GM12864 (cell line): ENCODE measurements at regions not wholly inside any gene's neighbourhood (a gene's known extent, or its start where the extent isn't known, plus 50 kb on each side); places are given as distances from the start of the nearest gene placed in this dataset.

Experiments used
- DNase-seq: peaks from one replicate; pipeline ENCODE4 v3.0.0-alpha.2; 2011; ENCODE audit warnings: low read depth
- H3K4me3 ChIP-seq: 2 replicates; pipeline ENCODE4 v1.5.1; 2011; ENCODE audit warnings: mild to moderate bottlenecking, low read depth, low read length, control low read depth
- TF ChIP-seq, protein P1 (sequence below): IDR thresholded peaks from 2 replicates; pipeline ENCODE4 v1.5.1; 2011; ENCODE audit warnings: low read depth, mild to moderate bottlenecking, moderate library complexity, low read length, control low read depth, inconsistent platforms; ENCODE audit errors: missing control alignments

- TF ChIP-seq, protein P1, sequence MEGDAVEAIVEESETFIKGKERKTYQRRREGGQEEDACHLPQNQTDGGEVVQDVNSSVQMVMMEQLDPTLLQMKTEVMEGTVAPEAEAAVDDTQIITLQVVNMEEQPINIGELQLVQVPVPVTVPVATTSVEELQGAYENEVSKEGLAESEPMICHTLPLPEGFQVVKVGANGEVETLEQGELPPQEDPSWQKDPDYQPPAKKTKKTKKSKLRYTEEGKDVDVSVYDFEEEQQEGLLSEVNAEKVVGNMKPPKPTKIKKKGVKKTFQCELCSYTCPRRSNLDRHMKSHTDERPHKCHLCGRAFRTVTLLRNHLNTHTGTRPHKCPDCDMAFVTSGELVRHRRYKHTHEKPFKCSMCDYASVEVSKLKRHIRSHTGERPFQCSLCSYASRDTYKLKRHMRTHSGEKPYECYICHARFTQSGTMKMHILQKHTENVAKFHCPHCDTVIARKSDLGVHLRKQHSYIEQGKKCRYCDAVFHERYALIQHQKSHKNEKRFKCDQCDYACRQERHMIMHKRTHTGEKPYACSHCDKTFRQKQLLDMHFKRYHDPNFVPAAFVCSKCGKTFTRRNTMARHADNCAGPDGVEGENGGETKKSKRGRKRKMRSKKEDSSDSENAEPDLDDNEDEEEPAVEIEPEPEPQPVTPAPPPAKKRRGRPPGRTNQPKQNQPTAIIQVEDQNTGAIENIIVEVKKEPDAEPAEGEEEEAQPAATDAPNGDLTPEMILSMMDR, result no peak
- DNase-seq, result no peak
- no peak overlapping the region for H3K4me3 ChIP-seq
Measured at GRCh38 chr20:40205971-40206370, 483.1 kb downstream of the MAFB start.

DNA sequence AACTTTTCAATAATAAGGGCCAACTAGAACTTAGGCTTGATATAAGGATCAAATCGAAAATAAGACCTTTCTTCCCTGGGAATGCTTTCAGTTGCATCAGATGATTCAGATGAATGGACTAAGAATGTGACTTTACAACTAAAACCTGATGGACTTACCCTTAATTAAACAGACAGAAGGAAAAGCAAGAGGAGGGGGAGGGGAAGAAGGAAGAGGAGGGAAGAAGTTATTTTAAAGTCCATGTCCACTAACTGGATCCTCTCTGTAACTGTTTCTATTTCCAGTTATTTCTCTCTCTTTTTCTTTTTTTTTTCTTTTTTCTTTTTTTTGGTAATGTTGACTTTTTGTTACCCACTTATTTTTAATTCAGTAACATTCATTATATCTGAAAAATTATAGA is 486.0 kb downstream of the MAFB start:
- H3K4me3 ChIP-seq, result no peak overlapping the region
- no peak for DNase-seq
- TF ChIP-seq, protein P1, result no peak

DNA sequence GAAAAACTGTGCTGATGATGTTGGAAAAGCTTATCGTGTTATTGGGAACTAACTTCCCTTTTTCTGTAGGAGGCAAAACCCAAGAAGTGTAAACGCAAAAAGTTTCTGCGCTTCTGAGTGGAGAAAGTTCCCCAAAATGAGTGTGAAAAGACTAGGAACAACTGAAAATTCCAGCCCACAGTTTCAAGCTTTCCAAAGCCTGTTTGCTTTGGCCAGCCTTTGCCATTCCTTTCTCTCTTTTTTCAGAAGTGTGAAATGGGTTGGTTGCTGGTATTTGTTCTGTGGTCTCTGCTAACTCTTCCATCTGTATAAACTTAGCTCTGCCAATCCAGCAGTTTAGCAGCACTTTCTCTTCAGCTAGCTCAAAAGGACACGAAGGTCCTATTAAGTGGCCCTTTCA is 491.3 kb downstream of the MAFB start:
- DNase-seq, result no peak
- TF ChIP-seq, protein P1, result no peak

DNA sequence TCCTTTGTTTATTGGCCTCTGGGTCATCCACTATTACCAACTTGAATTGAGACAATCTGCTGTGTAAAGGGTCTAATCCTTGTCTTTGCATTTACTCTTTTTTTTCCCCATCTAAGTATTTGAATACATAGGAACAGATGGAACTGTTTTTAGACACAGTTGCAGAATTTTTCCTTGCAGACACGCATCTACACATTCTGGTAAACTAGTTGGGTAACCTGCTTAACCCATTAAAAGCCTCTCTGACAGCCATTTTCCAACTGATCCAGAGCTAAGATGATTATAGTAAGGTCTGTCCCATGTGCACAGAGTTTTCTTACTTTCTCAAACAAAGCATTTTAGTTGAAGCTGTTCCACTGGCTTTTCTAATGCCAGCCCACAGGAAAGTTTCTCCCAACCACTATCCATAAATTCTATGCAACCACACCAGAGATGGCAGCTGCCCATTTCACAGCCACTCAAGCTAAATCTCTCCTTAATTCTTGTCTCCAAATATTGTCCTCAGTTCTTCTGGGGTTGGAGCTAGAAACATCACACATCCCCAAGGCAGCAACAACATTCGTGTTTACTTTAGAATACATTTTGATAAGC is 492.1 kb downstream of the MAFB start:
- no peak for DNase-seq
- TF ChIP-seq, protein P1, result no peak

More for the DNA sequence above, 491.3 kb downstream of the MAFB start:
- H3K4me3 ChIP-seq, result no peak overlapping the region

DNA sequence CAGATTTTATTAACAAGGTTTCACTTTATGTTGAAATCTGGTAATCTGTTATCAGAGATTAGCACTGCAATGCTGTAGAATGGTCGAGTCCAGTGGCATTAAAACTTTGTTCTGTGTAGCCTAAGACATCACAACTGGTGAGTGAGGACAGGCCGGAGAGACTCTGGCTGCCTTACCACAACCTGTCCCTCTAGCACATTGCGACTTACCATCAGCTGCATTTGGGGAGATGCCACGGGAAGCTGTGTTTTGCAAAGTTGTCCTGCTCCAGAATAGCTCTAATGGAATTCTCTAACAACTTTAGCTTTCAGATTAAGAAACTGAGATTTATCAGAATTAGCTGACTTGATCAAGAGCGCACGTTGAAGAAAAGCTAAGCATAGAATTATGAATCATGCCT is 493.3 kb downstream of the MAFB start:
- TF ChIP-seq, protein P1, result no peak
- DNase-seq, result no peak
- H3K4me3 ChIP-seq, result no peak overlapping the region

More for the DNA sequence above, 492.1 kb downstream of the MAFB start:
- H3K4me3 ChIP-seq, result no peak overlapping the region

GRCh38 chr20:40192529-40192928 is 496.5 kb downstream of the MAFB start:
- TF ChIP-seq, protein P1, result no peak

GRCh38 chr20:40192081-40192480 is 497.0 kb downstream of the MAFB start:
- H3K4me3 ChIP-seq, result no peak overlapping the region
- TF ChIP-seq, protein P1, result no peak
- no peak for DNase-seq

More at GRCh38 chr20:40192529-40192928, 496.5 kb downstream of the MAFB start:
- H3K4me3 ChIP-seq, result no peak overlapping the region
- DNase-seq, result no peak
